Gastroesophageal sphincter (tissue), 4 donors: ENCODE measurements at regions not wholly inside any gene's neighbourhood (a gene's known extent, or its start where the extent isn't known, plus 50 kb on each side); places are given as distances from the start of the nearest gene placed in this dataset.

ENCODE experiments used
- ATAC-seq: fragments of 150-250 bp; one replicate; pipeline ENCODE4 v1.9.1; 2016; ENCODE audit warnings: mild to moderate bottlenecking, moderate library complexity
- H3K27ac ChIP-seq, 4 donors: fragments of 200-600 bp; sonication (generic) in 3 of 4; 1 replicate in 3 of 4; 2 replicates in 1 of 4; pipeline ENCODE4 v1.5.1; 2016 to 2019
- H3K27me3 ChIP-seq: fragments of 200-600 bp; sonication (generic); one replicate; pipeline ENCODE4 v1.5.1; 2019
- H3K36me3 ChIP-seq, 2 donors: fragments of 200-600 bp; sonication (generic); one replicate each; pipeline ENCODE4 v1.5.1; 2019; ENCODE audit warnings: control low read depth in 1 of 2
- H3K4me1 ChIP-seq, 3 donors: fragments of 200-600 bp; sonication (generic); 1 replicate in 2 of 3; 2 replicates in 1 of 3; pipeline ENCODE4 v1.5.1; 2016 to 2019; ENCODE audit warnings: control low read depth in 2 of 3
- H3K4me3 ChIP-seq, 2 donors: fragments of 200-600 bp; sonication (generic); one replicate each; pipeline ENCODE4 v1.5.1; 2019; ENCODE audit warnings: mild to moderate bottlenecking in 1 of 2, moderate library complexity in 1 of 2
- H3K9me3 ChIP-seq, 3 donors: fragments of 200-600 bp; sonication (generic); one replicate each; pipeline ENCODE4 v1.5.1; 2017 to 2019; ENCODE audit warnings: control low read depth in 2 of 3
- CTCF ChIP-seq, 4 experiments: fragments of 200-600 bp in 2 of 4; fragments of 450-650 bp in 2 of 4; sonication (generic) in 1 of 4; IDR thresholded peaks; one replicate each; pipeline ENCODE4 v1.5.1; 2017 to 2019; ENCODE audit warnings: antibody characterized with exemption in 4 of 4, mild to moderate bottlenecking in 2 of 4, moderate library complexity in 2 of 4
- EP300 ChIP-seq: sonication (generic); formaldehyde crosslinking; IDR thresholded peaks from one replicate; pipeline ENCODE4 v1.6.1; 2017; ENCODE audit warnings: antibody characterized with exemption, mild to moderate bottlenecking
- POLR2A ChIP-seq, 2 donors: fragments of 450-650 bp; IDR thresholded peaks; one replicate each; pipeline ENCODE4 v1.6.1; 2017; ENCODE audit warnings: antibody characterized with exemption in 2 of 2, mild to moderate bottlenecking in 2 of 2, moderate library complexity in 1 of 2
- POLR2AphosphoS5 ChIP-seq: sonication (generic); formaldehyde crosslinking; IDR thresholded peaks from one replicate; pipeline ENCODE4 v1.6.1; 2017; ENCODE audit warnings: antibody characterized with exemption
- WGBS, 2 donors: methylation state at CpG; one replicate each; pipeline ENCODE4 v1.1.5; 2018; ENCODE audit warnings: low coverage in 1 of 2; 5-methylcytosine and 5-hydroxymethylcytosine counted together

GRCh38 chr1:189022015-189022414 is 1455.6 kb downstream of the BRINP3 start:
- Histone ChIP-seq H3K27me3 (no peaks in the 10 kb centered on the region), H3K36me3 (no peaks in the 10 kb centered on the region), H3K4me3 (no peak overlapping the region), H3K4me1 (no peaks in the 10 kb centered on the region), H3K27ac (no peak overlapping the region), H3K9me3 (no peaks in the 10 kb centered on the region)
- ATAC-seq = no peak
- WGBS, 2 donors = 91 to 100% methylated on average over 1 to 3 of the region's 4 CpGs
- no peak for TF ChIP-seq CTCF (IDR thresholded peaks at IDR 0.05)
- no peak for TF ChIP-seq EP300
- no peak for TF ChIP-seq POLR2A (IDR thresholded peaks at IDR 0.05)
- no peak for TF ChIP-seq POLR2AphosphoS5

- Histone ChIP-seq H3K36me3 (no peaks in the 10 kb centered on the region), H3K4me3 (no peak overlapping the region), H3K4me1 (no peaks in the 10 kb centered on the region), H3K9me3 (no peaks in the 10 kb centered on the region), H3K27ac (no peak overlapping the region), H3K27me3 (no peaks in the 10 kb centered on the region)
- TF ChIP-seq POLR2AphosphoS5 (no peak), EP300 (no peak), POLR2A (IDR thresholded peaks at IDR 0.05) (no peak), CTCF (IDR thresholded peaks at IDR 0.05) (no peak)
- WGBS, 2 donors = 64 to 87% methylated on average over 5 of the region's 5 CpGs
- ATAC-seq = no peak
Measured at GRCh38 chr1:189027512-189027911, 1450.2 kb downstream of the BRINP3 start.

- H3K27me3 ChIP-seq = no peaks in the 10 kb centered on the region
- H3K9me3 ChIP-seq = no peaks in the 10 kb centered on the region
- H3K4me3 ChIP-seq = no peak overlapping the region
- no peaks in the 10 kb centered on the region for H3K36me3 ChIP-seq
- ATAC-seq = no peak
- H3K27ac ChIP-seq = no peak overlapping the region
- TF ChIP-seq CTCF (IDR thresholded peaks at IDR 0.05) (no peak), POLR2A (IDR thresholded peaks at IDR 0.05) (no peak), POLR2AphosphoS5 (no peak), EP300 (no peak)
- H3K4me1 ChIP-seq = no peaks in the 10 kb centered on the region
Measured at GRCh38 chr1:189033169-189033568, 1444.5 kb downstream of the BRINP3 start.

- WGBS, 2 donors = 80 to 89% methylated on average over 1 to 2 of the region's 3 CpGs
- H3K27me3 ChIP-seq = no peaks in the 10 kb centered on the region
- no peak for TF ChIP-seq EP300
- no peak for TF ChIP-seq CTCF (IDR thresholded peaks at IDR 0.05)
- no peak for TF ChIP-seq POLR2AphosphoS5
- H3K9me3 ChIP-seq = no peaks in the 10 kb centered on the region
- H3K4me1 ChIP-seq = no peaks in the 10 kb centered on the region
- no peak overlapping the region for H3K4me3 ChIP-seq
- no peak overlapping the region for H3K27ac ChIP-seq
- ATAC-seq = no peak
- H3K36me3 ChIP-seq = no peaks in the 10 kb centered on the region
Measured at GRCh38 chr1:189036628-189037027, 1441.0 kb downstream of the BRINP3 start.

- no peaks in the 10 kb centered on the region for H3K9me3 ChIP-seq
- no peaks in the 10 kb centered on the region for H3K36me3 ChIP-seq
- H3K27ac ChIP-seq = no peak overlapping the region
- 39 to 82% methylated on average over 2 of the region's 2 CpGs for WGBS, 2 donors
- H3K27me3 ChIP-seq = no peaks in the 10 kb centered on the region
- H3K4me1 ChIP-seq = no peaks in the 10 kb centered on the region
- ATAC-seq = no peak
- no peak overlapping the region for H3K4me3 ChIP-seq
- no peak for TF ChIP-seq EP300
- TF ChIP-seq POLR2AphosphoS5 = no peak
- no peak for TF ChIP-seq POLR2A (IDR thresholded peaks at IDR 0.05)
- no peak for TF ChIP-seq CTCF (IDR thresholded peaks at IDR 0.05)
Measured at GRCh38 chr1:189046127-189046526, 1431.5 kb downstream of the BRINP3 start.
